ENCODE measurements at regions not wholly inside any gene's neighbourhood (a gene's known extent, or its start where the extent isn't known, plus 50 kb on each side); places are given as distances from the start of the nearest gene placed in this dataset.

GRCh38 chr7:45973725-45974532 lies 52.9 kb upstream of the IGFBP3 start:
- no peak overlapping the region for H3K4me3 ChIP-seq (ENCODE audit: control extremely low read depth in 1 of 5, extremely low read depth in 1 of 5, insufficient read depth in 1 of 5, low read depth in 2 of 5, low read length in 4 of 5)
- CTCF ChIA-PET = no interaction called here
- no peaks in the 10 kb centered on the region for H3K9me3 Mint-ChIP-seq (ENCODE audit: insufficient read depth)
- no peaks in the 10 kb centered on the region for H3K4me1 Mint-ChIP-seq
- no peak overlapping the region for H3K27ac Mint-ChIP-seq
- H3K9me3 ChIP-seq (ENCODE audit: control extremely low read depth in 1 of 3, control insufficient read depth in 2 of 3, insufficient read depth in 1 of 3, low read length in 2 of 3) = peaks cover 0 to 5% (median 0%) of the 10 kb centered on the region in 3 donors
- H3K4me2 ChIP-seq (replicated peaks; ENCODE audit: low read depth, low read length, poor library complexity, severe bottlenecking) = no peak overlapping the region
- no peak overlapping the region for H3K4me3 Mint-ChIP-seq
- no peaks in the 10 kb centered on the region for H3K27me3 ChIP-seq (replicated peaks in 1 of 4; ENCODE audit: control extremely low read depth in 1 of 4, control insufficient read depth in 3 of 4, insufficient read depth in 4 of 4, low read length in 3 of 4)
- ATAC-seq (ENCODE audit: low read depth) = no peak
- no peaks in the 10 kb centered on the region for H3K27me3 Mint-ChIP-seq
- no peak overlapping the region for H3K27ac ChIP-seq (ENCODE audit: low read length in 2 of 2)
- H2AFZ ChIP-seq (ENCODE audit: insufficient read depth, low read depth, low read length, poor library complexity, severe bottlenecking) = no peak overlapping the region
- DNase-seq = no peak
- no peaks in the 10 kb centered on the region for H4K20me1 ChIP-seq (ENCODE audit: control insufficient read depth, insufficient read depth, low read length, poor library complexity, severe bottlenecking)
- no peak overlapping the region for H3K9ac ChIP-seq (ENCODE audit: low read length)
- intact Hi-C loops (cut with micrococcal nuclease) = no loop called here
- no peaks in the 10 kb centered on the region for H3K36me3 ChIP-seq (replicated peaks in 1 of 2; ENCODE audit: control extremely low read depth in 1 of 2, control insufficient read depth in 1 of 2, extremely low read depth in 1 of 2, insufficient read depth in 2 of 2, low read length in 1 of 2)
- TF ChIP-seq CTCF (IDR thresholded peaks at IDR 0.05) = no peak
- WGBS (ENCODE audit: insufficient coverage) = 82% methylated on average over 11 of the region's 14 CpGs
- H3K4me1 ChIP-seq (ENCODE audit: control insufficient read depth in 2 of 2, insufficient read depth in 2 of 2, low read length in 2 of 2) = no peaks in the 10 kb centered on the region
- POLR2A ChIA-PET = no interaction called here
- H3K79me2 ChIP-seq (ENCODE audit: control insufficient read depth, insufficient read depth, low read length) = no peaks in the 10 kb centered on the region

DNA sequence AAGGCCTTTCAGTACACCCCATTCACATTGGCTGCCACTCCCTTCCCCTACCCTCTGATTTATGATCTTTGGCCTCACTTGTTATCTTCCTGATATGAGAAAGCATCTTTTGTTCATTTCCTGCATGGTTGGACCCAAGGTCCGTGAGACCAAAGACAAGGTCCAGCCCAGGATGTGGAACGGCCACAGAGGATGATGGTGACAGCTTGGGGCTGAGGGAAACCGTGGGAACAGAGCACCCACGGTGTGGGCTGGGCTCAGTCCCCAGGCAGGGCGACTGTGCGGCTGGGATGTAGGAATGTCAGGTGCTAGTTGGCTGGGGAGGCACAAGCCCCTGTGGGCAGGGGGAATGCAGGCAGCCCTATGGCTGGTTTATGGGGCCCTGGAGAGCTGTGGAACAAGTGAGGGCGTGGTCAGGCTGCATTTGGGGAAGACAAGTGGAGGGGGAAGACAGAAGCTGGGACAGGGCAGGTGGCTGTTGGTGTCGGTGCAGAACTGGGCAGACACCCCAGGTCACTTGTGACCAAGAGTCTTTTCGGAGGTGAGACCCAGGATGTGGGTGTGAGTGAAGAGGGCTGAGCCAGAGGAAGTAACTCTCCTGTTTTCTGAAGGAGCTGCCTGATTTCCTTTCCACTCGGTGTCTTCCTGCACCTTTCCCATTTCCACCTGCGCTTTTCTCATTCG lies 51.7 kb upstream of the IGFBP3 start:
- H2AFZ ChIP-seq (ENCODE audit: insufficient read depth, low read depth, low read length, poor library complexity, severe bottlenecking) = no peak overlapping the region

More for the DNA sequence above, 51.7 kb upstream of the IGFBP3 start:
- H3K79me2 ChIP-seq (ENCODE audit: control insufficient read depth, insufficient read depth, low read length) = no peaks in the 10 kb centered on the region
- ChIA-PET CTCF (no interaction called here), POLR2A (no interaction called here)
- Mint-ChIP-seq H3K4me1 (no peaks in the 10 kb centered on the region), H3K4me3 (no peak overlapping the region), H3K27ac (no peak overlapping the region), H3K27me3 (peaks cover 4% of the 10 kb centered on the region), H3K9me3 (ENCODE audit: insufficient read depth) (no peaks in the 10 kb centered on the region)
- no peaks in the 10 kb centered on the region for H4K20me1 ChIP-seq (ENCODE audit: control insufficient read depth, insufficient read depth, low read length, poor library complexity, severe bottlenecking)
- WGBS (ENCODE audit: insufficient coverage) = 42% methylated on average over 12 of the region's 12 CpGs
- DNase-seq (no peak), ATAC-seq (ENCODE audit: low read depth) (no peak)
- no peak overlapping the region for H3K27ac ChIP-seq (ENCODE audit: low read length in 2 of 2)
- H3K36me3 ChIP-seq (replicated peaks in 1 of 2; ENCODE audit: control extremely low read depth in 1 of 2, control insufficient read depth in 1 of 2, extremely low read depth in 1 of 2, insufficient read depth in 2 of 2, low read length in 1 of 2) = no peaks in the 10 kb centered on the region
- H3K9me3 ChIP-seq (ENCODE audit: control extremely low read depth in 1 of 3, control insufficient read depth in 2 of 3, insufficient read depth in 1 of 3, low read length in 2 of 3) = peaks cover 0 to 5% (median 0%) of the 10 kb centered on the region in 3 donors
- H3K4me3 ChIP-seq (ENCODE audit: control extremely low read depth in 1 of 5, extremely low read depth in 1 of 5, insufficient read depth in 1 of 5, low read depth in 2 of 5, low read length in 4 of 5) = no peak overlapping the region
- no peak for TF ChIP-seq CTCF (IDR thresholded peaks at IDR 0.05)
- TF ChIP-seq EZH2 (IDR thresholded peaks at IDR 0.05; ENCODE audit: borderline replicate concordance, insufficient read depth, low read depth, low read length, poor library complexity, severe bottlenecking) = no peak
- H3K27me3 ChIP-seq (replicated peaks in 1 of 4; ENCODE audit: control extremely low read depth in 1 of 4, control insufficient read depth in 3 of 4, insufficient read depth in 4 of 4, low read length in 3 of 4) = no peaks in the 10 kb centered on the region
- no peak overlapping the region for H3K4me2 ChIP-seq (replicated peaks; ENCODE audit: low read depth, low read length, poor library complexity, severe bottlenecking)
- intact Hi-C loops (cut with micrococcal nuclease) = no loop called here
- no peaks in the 10 kb centered on the region for H3K4me1 ChIP-seq (ENCODE audit: control insufficient read depth in 2 of 2, insufficient read depth in 2 of 2, low read length in 2 of 2)
- H3K9ac ChIP-seq (ENCODE audit: low read length) = no peak overlapping the region
